ENCODE measurements at regions not wholly inside any gene's neighbourhood (a gene's known extent, or its start where the extent isn't known, plus 50 kb on each side); places are given as distances from the start of the nearest gene placed in this dataset.

GRCh38 chr3:31407665-31408064, 125.1 kb upstream of the STT3B start:
- TF ChIP-seq CTCF (IDR thresholded peaks at IDR 0.05; ENCODE audit: low read depth, low read length) = no peak
- DNase-seq (ENCODE audit: low read depth in 2 of 2) = peak in 1 of 2 donors; percentile 38
- no peak overlapping the region for H3K4me3 ChIP-seq (replicated peaks in 1 of 2; ENCODE audit: low read depth in 2 of 2, low read length in 2 of 2)

DNA sequence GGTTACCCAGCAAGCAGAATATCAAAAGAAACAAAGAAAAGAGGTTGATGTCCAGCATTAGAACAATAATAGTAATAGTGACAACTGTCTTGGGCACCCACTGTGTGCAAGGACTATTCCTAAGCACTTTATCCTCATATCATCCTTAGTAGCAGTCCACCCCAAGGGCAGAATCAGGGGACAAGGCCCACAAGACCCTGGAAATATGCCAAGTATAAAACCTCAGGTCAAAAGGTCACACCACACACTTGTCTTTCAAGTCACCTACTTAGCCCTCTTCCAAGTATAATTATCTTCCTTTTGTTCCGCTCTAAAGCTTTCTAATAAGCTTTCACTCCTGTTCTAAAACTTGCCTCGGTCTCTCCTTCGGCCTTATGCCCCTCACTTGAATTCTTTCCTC, 124.0 kb upstream of the STT3B start:
- no peak for TF ChIP-seq CTCF (IDR thresholded peaks at IDR 0.05; ENCODE audit: low read depth, low read length)
- H3K4me3 ChIP-seq (replicated peaks in 1 of 2; ENCODE audit: low read depth in 2 of 2, low read length in 2 of 2) = no peak overlapping the region
- DNase-seq (ENCODE audit: low read depth in 2 of 2) = no peak

GRCh38 chr3:31409389-31409788, 123.3 kb upstream of the STT3B start:
- TF ChIP-seq CTCF (IDR thresholded peaks at IDR 0.05; ENCODE audit: low read depth, low read length) = no peak
- no peak for DNase-seq (ENCODE audit: low read depth in 2 of 2)
- no peak overlapping the region for H3K4me3 ChIP-seq (replicated peaks in 1 of 2; ENCODE audit: low read depth in 2 of 2, low read length in 2 of 2)

DNA sequence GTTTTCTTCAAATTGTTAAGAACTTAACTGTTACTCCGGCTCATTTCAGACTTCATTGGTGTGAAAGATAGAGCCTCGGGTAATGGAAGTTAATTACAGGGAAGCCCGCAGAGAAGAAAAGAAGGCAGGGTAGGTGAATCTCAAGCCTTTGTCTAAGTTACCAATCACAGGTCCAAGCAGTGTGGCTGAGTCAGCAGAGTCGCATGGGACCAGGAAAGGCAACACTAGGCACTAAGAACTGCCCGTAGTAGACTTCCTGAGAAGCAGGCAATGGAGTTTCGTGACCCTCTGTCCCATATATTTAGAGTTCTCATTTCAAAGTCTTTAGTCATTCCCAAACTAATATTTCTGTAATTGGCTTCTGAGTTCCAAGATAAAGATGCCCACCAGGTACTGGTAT, 122.9 kb upstream of the STT3B start:
- no peak for DNase-seq (ENCODE audit: low read depth in 2 of 2)
- no peak for TF ChIP-seq CTCF (IDR thresholded peaks at IDR 0.05; ENCODE audit: low read depth, low read length)
- H3K4me3 ChIP-seq (replicated peaks in 1 of 2; ENCODE audit: low read depth in 2 of 2, low read length in 2 of 2) = no peak overlapping the region

- no peak for TF ChIP-seq CTCF (IDR thresholded peaks at IDR 0.05; ENCODE audit: low read depth, low read length)
- DNase-seq (ENCODE audit: low read depth in 2 of 2) = no peak
- H3K4me3 ChIP-seq (replicated peaks in 1 of 2; ENCODE audit: low read depth in 2 of 2, low read length in 2 of 2) = no peak overlapping the region
Measured at GRCh38 chr3:31410411-31410810, 122.3 kb upstream of the STT3B start.

GRCh38 chr3:31412832-31413231, 119.9 kb upstream of the STT3B start:
- peak in 1 of 2 donors; percentile 73 for DNase-seq (ENCODE audit: low read depth in 2 of 2)
- no peak for TF ChIP-seq CTCF (IDR thresholded peaks at IDR 0.05; ENCODE audit: low read depth, low read length)
- no peak overlapping the region for H3K4me3 ChIP-seq (replicated peaks in 1 of 2; ENCODE audit: low read depth in 2 of 2, low read length in 2 of 2)

DNA sequence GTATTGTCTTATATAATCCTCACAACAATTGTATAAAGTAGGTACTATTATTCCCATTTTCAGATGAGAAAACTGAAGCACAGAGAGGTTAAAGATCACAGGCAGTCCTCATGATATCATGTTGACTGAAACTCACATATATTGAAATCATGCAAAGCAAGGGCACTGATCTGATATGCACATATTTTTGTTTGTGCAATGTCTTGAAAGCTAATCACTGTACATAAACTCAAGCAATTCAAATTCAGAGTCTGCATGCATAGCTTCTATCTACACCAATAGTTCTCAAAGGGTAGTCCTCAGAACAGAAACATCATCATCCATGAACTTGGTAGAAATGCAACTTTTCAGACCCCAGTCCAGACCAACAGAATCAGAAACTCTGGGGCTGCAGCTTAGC, 119.2 kb upstream of the STT3B start:
- no peak for DNase-seq (ENCODE audit: low read depth in 2 of 2)
- H3K4me3 ChIP-seq (replicated peaks in 1 of 2; ENCODE audit: low read depth in 2 of 2, low read length in 2 of 2) = no peak overlapping the region
- no peak for TF ChIP-seq CTCF (IDR thresholded peaks at IDR 0.05; ENCODE audit: low read depth, low read length)

All from cardiac fibroblast (primary cell).